Stimulated activated CD4-positive, alpha-beta T cell treated with anti-CD3 and anti-CD28 coated beads, Interleukin-4, amount 100 ng/mL, for 4 hours (primary cell): ENCODE measurements at regions not wholly inside any gene's neighbourhood (a gene's known extent, or its start where the extent isn't known, plus 50 kb on each side); places are given as distances from the start of the nearest gene placed in this dataset.

Experiments used
- DNase-seq, 2 experiments: peaks; one replicate each; pipeline ENCODE4 v3.0.0-alpha.2; 2020

GRCh38 chr12:130216031-130216430 is 53.8 kb downstream of the FZD10 start:
- DNase-seq = no peak

DNA sequence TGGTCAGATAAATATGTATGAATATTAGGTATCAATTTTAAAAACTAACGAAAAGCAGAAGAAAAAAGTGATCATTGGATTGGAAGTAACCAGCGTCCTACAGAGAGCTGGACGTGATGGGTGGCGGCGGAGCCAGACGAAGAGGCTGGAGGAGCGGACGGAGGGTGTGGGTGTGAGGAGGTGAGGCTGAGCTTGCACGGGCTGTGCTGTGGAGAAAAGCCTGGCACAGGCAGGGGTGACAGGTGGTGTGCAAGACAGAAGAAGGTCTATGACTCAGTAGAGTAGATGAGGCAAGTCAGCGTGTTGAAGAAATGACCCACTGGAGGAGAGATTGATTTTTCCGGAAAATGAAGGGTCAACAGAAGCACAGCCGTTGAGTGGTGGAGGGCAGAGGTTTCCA is 56.4 kb downstream of the FZD10 start:
- DNase-seq = no peak

GRCh38 chr12:130219929-130220705 is 57.9 kb downstream of the FZD10 start:
- DNase-seq = no peak

GRCh38 chr12:130220706-130221100 is 58.4 kb downstream of the FZD10 start:
- no peak for DNase-seq

DNA sequence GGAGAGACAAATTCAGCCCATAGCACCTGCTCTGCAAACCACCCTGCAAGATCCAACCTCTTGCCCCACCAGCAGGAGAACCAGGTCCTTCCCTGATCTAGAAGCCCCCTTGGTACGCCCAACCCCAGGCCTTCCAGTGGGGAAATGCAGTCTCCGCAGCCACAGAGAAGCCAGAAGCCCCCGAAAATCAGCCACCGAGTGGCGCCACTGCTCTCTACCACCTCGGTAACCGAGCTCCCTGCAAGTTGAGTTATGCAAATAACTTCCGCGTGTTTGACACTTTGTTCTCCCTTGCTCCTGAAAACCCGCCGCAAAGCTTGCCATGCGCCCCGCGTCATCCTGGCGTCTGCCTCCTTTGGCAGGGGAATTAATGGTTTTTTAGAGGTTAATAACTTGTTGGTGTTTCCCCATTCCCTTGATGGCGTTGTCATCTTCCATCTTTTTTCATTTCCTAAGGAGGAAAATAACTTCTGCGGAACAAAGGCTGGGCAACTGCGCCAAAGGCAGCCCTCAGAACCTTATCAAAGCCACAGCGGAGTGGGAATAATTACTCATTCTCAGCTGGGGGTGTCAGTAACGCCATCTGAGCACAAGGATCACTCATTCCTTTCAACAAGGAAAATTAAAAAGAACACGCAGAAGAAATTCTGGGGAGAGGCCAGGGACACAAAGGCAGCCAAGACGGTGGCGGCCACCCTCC is 60.4 kb downstream of the FZD10 start:
- DNase-seq = no peak

- no peak for DNase-seq
These were observed 61.5 kb downstream of the FZD10 start for GRCh38 chr12:130223767-130224244.

GRCh38 chr12:130224613-130225012 is 62.3 kb downstream of the FZD10 start:
- no peak for DNase-seq

GRCh38 chr12:130225347-130225746 is 63.1 kb downstream of the FZD10 start:
- DNase-seq = no peak

GRCh38 chr12:130226126-130226525 is 63.9 kb downstream of the FZD10 start:
- no peak for DNase-seq

DNA sequence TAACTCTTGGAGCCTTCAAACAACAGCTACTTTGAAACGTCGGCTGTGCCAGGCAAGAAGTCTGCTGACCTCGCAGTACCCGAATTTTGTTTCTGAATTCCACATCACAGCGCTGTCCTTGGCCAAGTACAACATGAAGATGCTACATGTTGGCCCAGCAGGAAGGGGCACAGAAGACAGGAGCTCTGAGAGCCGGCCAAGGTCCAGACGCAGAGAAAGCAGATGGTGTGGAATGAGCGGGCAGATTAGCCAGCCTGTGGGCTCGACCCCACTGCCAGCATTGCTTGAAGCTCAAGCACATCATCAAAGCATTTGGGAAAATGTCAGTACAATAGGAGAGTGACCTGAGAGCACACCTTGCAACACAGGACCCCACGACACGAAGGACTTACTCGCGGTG is 64.5 kb downstream of the FZD10 start:
- DNase-seq = no peak

GRCh38 chr12:130227641-130228040 is 65.4 kb downstream of the FZD10 start:
- DNase-seq = no peak

DNA sequence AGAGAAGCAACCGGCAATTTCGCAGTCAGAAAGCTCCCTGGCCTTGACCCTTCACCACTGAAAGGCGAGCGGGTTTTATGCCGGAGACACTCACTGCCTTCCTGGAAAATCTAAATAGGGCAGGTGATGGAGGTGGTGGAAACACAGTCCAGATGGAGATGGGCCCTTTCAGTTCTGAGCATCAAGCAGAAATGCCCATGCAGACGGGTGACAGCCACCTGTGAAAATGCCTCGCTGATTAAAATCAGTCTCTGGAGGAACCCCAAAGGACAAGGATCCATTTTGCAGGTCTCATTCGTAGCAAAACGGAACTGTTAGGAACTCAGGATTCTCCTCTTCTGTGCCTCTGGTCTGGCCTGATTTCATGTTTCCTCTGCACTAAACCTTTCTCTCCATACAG is 74.2 kb downstream of the FZD10 start:
- no peak for DNase-seq

- DNase-seq = no peak
These were observed 78.7 kb downstream of the FZD10 start for GRCh38 chr12:130240831-130241590.

GRCh38 chr12:130242506-130242905 is 80.2 kb downstream of the FZD10 start:
- no peak for DNase-seq

DNA sequence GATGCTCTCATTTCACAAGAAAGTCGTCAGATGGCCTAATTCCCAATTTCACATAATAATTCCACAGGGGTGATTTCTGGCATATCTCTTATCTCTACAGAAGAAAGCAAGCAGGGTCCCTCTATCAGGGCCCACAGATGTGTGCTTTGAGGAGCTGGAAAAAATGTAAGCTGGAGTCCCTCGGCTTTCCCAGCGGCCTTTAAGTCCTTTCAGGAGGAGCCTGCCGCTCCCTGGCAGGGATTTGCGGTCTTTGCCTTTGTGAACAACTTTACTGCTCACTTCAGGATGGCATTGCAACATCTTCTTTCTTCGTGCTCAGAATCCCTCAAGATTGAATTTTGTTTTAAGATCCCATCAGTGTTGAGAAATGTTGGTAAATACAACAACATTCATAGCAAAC is 83.0 kb downstream of the FZD10 start:
- DNase-seq = no peak

GRCh38 chr12:130246560-130246959 is 84.3 kb downstream of the FZD10 start:
- DNase-seq = no peak

- no peak for DNase-seq
These were observed 85.5 kb downstream of the FZD10 start for GRCh38 chr12:130247634-130248237.

- DNase-seq = no peak
These were observed 87.1 kb downstream of the FZD10 start for GRCh38 chr12:130249376-130249775.

DNA sequence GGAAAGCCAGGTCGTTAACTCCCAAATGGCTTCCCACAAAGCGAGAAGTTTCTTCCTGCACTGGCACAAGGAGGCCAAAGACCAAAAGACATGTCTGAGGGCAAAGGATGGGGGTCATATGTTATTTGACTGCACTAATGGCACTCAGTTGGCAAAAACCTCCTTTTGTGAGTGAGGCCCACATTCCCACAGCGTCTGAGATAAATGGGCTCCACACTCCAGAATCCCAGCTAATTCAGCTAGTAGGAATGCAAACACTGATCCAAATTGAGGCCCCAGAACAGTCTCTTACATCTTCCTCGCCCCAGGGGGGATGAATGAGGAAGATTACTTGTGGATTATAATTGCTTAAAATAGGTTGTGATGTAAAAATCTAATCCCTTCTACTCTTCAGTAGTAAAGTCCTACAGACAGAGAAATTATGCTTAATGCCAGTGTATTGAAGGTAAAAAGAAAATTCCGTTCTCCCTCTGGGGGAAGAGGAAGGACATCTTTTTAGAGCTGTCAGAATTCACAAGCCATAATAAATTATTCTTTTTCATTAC is 86.4 kb upstream of the PIWIL1 start:
- no peak for DNase-seq

GRCh38 chr12:130253866-130254265 is 83.8 kb upstream of the PIWIL1 start:
- DNase-seq = no peak

DNA sequence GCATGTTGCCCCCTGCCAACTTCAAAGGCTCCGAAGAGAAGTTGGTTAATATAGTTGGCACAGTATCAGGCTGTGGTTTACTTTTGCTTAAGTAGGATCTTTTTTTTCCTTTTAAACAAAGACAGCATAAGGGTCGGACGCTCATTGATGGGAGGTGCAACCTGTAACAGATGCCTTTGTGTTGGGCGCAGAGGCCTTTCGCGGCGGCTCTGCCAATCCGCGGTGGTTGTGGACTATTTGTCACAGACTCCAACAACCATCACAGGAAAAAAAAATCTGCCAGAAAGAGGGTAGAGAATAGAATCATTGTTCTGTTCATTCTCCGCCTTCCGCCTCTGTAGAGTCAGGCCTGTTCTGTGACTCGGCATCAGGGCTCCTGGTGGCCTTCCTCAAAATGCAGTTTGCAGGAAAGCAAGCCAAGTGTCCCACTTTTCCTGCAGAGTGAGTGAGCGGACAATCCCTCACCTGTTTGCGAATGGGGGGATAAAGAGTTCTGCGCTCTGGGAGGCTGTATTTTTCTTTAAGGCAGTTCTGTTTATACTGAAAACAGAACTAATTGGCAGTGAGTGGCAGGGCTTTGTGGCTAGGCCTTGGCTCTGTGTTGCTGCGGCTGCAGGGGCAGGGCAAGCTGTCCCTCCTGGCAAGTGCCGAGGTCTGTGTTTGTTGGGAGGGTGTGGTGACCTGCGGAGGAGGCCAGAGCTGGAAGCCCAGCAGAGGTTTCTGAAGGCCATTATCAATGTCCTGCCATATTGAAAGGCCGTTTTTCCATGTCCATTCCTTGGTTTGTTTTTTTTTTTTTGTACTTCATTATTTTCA is 83.0 kb upstream of the PIWIL1 start:
- no peak for DNase-seq

GRCh38 chr12:130258863-130259262 is 78.8 kb upstream of the PIWIL1 start:
- no peak for DNase-seq
